ENCODE measurements at regions not wholly inside any gene's neighbourhood (a gene's known extent, or its start where the extent isn't known, plus 50 kb on each side); places are given as distances from the start of the nearest gene placed in this dataset.
A peak's percentile ranks its signal among the peaks of the same experiment; 100 is the strongest.

DNA sequence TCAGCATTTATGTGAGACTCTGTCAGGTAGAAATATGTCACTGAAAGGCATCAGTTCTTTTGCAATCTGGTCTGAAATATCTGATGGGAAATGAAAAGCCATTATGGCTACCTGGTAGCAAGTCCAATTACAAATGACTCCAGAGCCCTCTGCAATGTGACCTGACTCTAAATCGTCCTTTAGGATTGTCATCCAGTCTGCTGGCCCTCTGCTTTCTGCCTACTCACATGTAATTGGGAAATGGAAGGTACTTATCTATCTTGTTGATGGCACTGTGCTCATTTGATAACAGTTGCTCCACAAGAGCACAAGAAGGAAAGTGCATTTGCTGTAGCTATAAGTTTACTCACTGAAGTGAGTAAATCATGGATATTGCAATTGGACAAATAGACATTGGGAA lies 799.8 kb downstream of the RAPGEF2 start:
- H3K79me1 ChIP-seq (ENCODE audit: low read depth, low read length) = no peaks in the 10 kb centered on the region
- no peak overlapping the region for H3K4me2 ChIP-seq (ENCODE audit: insufficient read depth in 1 of 2, low read depth in 2 of 2, low read length in 2 of 2)
- no peak overlapping the region for H3K56ac ChIP-seq (replicated peaks; ENCODE audit: insufficient read length, low read depth, low read length)
- H4K20me1 ChIP-seq (replicated peaks in 1 of 2; ENCODE audit: control insufficient read depth in 1 of 2, insufficient read depth in 2 of 2, low read length in 2 of 2) = no peaks in the 10 kb centered on the region
- H2BK12ac ChIP-seq (ENCODE audit: low read depth, low read length) = no peak overlapping the region
- H3K14ac ChIP-seq (ENCODE audit: insufficient read length) = no peak overlapping the region
- H3K9ac ChIP-seq (replicated peaks in 1 of 4; ENCODE audit: extremely low read depth in 1 of 4, low read depth in 3 of 4, low read length in 3 of 4) = peak overlapping the region in 1 of 4 experiments; percentile 34; a peak in 1 of 7 replicates
- no peaks in the 10 kb centered on the region for H3K36me3 ChIP-seq (ENCODE audit: control insufficient read depth in 2 of 4, insufficient read depth in 4 of 4, low read length in 3 of 4)
- H2AFZ ChIP-seq (ENCODE audit: low read length) = no peak overlapping the region
- no peaks in the 10 kb centered on the region for H3K4me1 ChIP-seq (replicated peaks in 1 of 4; ENCODE audit: control insufficient read depth in 3 of 4, insufficient read depth in 4 of 4, low read length in 3 of 4)
- H2AK5ac ChIP-seq (ENCODE audit: low read depth, low read length) = no peak overlapping the region
- H3K23ac ChIP-seq (ENCODE audit: insufficient read length) = no peak overlapping the region
- FAIRE-seq = no peak
- no peak for DNase-seq (ENCODE audit: low read depth in 1 of 2, low spot score in 2 of 2)
- CTCF ChIA-PET (ENCODE audit: partially characterized antibody) = no interaction called here
- H4K91ac ChIP-seq (replicated peaks; ENCODE audit: insufficient read length, low read length) = no peak overlapping the region
- no peak overlapping the region for H2BK20ac ChIP-seq (ENCODE audit: low read length)
- no peaks in the 10 kb centered on the region for H3K79me2 ChIP-seq (ENCODE audit: control insufficient read depth in 1 of 2, insufficient read depth in 2 of 2, low read length in 2 of 2)
- no peak overlapping the region for H3K18ac ChIP-seq (ENCODE audit: extremely low read depth, low read length)
- H2BK120ac ChIP-seq (replicated peaks; ENCODE audit: low read depth, low read length) = no peak overlapping the region
- H3K27me3 ChIP-seq (replicated peaks in 1 of 4; ENCODE audit: control insufficient read depth in 3 of 4, extremely low read depth in 1 of 4, insufficient read depth in 3 of 4, low read length in 3 of 4) = no peaks in the 10 kb centered on the region
- H2BK5ac ChIP-seq (ENCODE audit: low read depth, low read length) = no peak overlapping the region
- no peak overlapping the region for H3K27ac ChIP-seq (ENCODE audit: low read depth, low read length)
- H3K23me2 ChIP-seq (ENCODE audit: low read depth, low read length) = no peaks in the 10 kb centered on the region
- 0% methylated on average over 1 of the region's 1 CpG; no CpG with 5 or more reads in 1 of the 2 experiments for WGBS, 2 experiments (ENCODE audit: extremely low coverage in 1 of 2, insufficient coverage in 1 of 2, insufficient read length in 1 of 2, insufficient replicate concordance in 2 of 2, low coverage in 1 of 2, low lambda C conversion rate in 2 of 2, missing lambda C conversion rate in 1 of 2)
- H4K8ac ChIP-seq (ENCODE audit: extremely low read depth, insufficient read depth, low read length) = no peak overlapping the region
- no peak overlapping the region for H3K4me3 ChIP-seq (ENCODE audit: extremely low read depth in 1 of 4, insufficient read depth in 2 of 4, low read depth in 3 of 4, low read length in 4 of 4)
- no peaks in the 10 kb centered on the region for H3K9me3 ChIP-seq (ENCODE audit: insufficient read depth in 2 of 2, low read depth in 1 of 2, low read length in 1 of 2)
- no peak overlapping the region for H3K4ac ChIP-seq (replicated peaks; ENCODE audit: insufficient read length, low read depth, low read length)
- no peak overlapping the region for H2BK15ac ChIP-seq (ENCODE audit: low read length)
- POLR2A ChIA-PET (ENCODE audit: partially characterized antibody) = no interaction called here
- H4K5ac ChIP-seq (ENCODE audit: insufficient read length, low read depth, low read length) = no peak overlapping the region
- TF ChIP-seq, protein P1, sequence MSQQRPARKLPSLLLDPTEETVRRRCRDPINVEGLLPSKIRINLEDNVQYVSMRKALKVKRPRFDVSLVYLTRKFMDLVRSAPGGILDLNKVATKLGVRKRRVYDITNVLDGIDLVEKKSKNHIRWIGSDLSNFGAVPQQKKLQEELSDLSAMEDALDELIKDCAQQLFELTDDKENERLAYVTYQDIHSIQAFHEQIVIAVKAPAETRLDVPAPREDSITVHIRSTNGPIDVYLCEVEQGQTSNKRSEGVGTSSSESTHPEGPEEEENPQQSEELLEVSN (IDR thresholded peaks at IDR 0.05) = no peak
- TF ChIP-seq SP4 (IDR thresholded peaks at IDR 0.05; ENCODE audit: low read length) (no peak), CBX5 (IDR thresholded peaks at IDR 0.05; ENCODE audit: low read depth, low read length) (no peak), RXRA (IDR thresholded peaks at IDR 0.05; ENCODE audit: insufficient read depth, low read depth, low read length) (no peak), RAD21 (IDR thresholded peaks at IDR 0.05 in 1 of 2, conservative IDR thresholded peaks at IDR 0.05 in 1 of 2; ENCODE audit: low read depth in 2 of 2, low read length in 2 of 2) (no peak), BCL11A (IDR thresholded peaks at IDR 0.05; ENCODE audit: low read depth in 2 of 2, low read length in 2 of 2) (no peak), POU5F1 (IDR thresholded peaks at IDR 0.05; ENCODE audit: low read depth, low read length) (no peak), ASH2L (IDR thresholded peaks at IDR 0.05; ENCODE audit: low read length) (no peak), NRF1 (IDR thresholded peaks at IDR 0.05; ENCODE audit: low read depth, low read length) (no peak), POLR2AphosphoS5 (IDR thresholded peaks at IDR 0.05; ENCODE audit: low read depth, low read length) (no peak), YY1 (IDR thresholded peaks at IDR 0.05; ENCODE audit: low read depth, low read length) (no peak), RBBP5 (IDR thresholded peaks at IDR 0.05; ENCODE audit: borderline replicate concordance, low read depth, low read length) (no peak), SP1 (IDR thresholded peaks at IDR 0.05; ENCODE audit: low read depth, low read length) (no peak), CREB1 (IDR thresholded peaks at IDR 0.05) (no peak)
- TF ChIP-seq, protein P2, sequence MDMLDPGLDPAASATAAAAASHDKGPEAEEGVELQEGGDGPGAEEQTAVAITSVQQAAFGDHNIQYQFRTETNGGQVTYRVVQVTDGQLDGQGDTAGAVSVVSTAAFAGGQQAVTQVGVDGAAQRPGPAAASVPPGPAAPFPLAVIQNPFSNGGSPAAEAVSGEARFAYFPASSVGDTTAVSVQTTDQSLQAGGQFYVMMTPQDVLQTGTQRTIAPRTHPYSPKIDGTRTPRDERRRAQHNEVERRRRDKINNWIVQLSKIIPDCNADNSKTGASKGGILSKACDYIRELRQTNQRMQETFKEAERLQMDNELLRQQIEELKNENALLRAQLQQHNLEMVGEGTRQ (IDR thresholded peaks at IDR 0.05; ENCODE audit: low read length) = no peak

All from H1 (cell line).